ENCODE measurements at regions not wholly inside any gene's neighbourhood (a gene's known extent, or its start where the extent isn't known, plus 50 kb on each side); places are given as distances from the start of the nearest gene placed in this dataset.
"Not testable (repeated sequence)": the region's sequence is repeated elsewhere in the genome, so short reads cannot be mapped to it uniquely, and the experiment has no call there.

DNA sequence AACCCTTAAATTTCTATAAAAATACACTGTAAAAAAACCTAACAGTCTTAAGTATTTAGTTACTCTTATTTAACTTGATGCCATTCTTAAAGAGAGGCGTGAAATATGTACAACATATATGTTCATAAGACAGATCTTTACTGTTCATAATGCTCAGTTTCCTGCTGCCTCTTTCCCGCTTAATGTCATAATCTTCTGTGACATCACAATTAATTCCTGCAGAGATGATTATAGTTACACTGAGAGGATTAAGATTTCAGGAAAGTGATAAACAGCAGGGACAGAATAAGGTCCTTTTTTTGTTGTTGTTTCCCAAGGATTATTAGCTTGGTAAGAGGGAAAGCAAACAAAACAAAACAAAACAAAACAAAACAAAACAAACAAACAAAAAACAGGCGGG, 801.4 kb downstream of the FLRT2 start:
- TF ChIP-seq POLR2A (IDR thresholded peaks at IDR 0.05): no peak
- TF ChIP-seq, protein P1, sequence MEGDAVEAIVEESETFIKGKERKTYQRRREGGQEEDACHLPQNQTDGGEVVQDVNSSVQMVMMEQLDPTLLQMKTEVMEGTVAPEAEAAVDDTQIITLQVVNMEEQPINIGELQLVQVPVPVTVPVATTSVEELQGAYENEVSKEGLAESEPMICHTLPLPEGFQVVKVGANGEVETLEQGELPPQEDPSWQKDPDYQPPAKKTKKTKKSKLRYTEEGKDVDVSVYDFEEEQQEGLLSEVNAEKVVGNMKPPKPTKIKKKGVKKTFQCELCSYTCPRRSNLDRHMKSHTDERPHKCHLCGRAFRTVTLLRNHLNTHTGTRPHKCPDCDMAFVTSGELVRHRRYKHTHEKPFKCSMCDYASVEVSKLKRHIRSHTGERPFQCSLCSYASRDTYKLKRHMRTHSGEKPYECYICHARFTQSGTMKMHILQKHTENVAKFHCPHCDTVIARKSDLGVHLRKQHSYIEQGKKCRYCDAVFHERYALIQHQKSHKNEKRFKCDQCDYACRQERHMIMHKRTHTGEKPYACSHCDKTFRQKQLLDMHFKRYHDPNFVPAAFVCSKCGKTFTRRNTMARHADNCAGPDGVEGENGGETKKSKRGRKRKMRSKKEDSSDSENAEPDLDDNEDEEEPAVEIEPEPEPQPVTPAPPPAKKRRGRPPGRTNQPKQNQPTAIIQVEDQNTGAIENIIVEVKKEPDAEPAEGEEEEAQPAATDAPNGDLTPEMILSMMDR (IDR thresholded peaks at IDR 0.05): no peak
- Histone ChIP-seq H3K27me3 (no peaks in the 10 kb centered on the region), H3K36me3 (replicated peaks in 1 of 2; ENCODE audit: insufficient read depth in 1 of 2, low read depth in 2 of 2) (no peaks in the 10 kb centered on the region), H3K4me1 (no peaks in the 10 kb centered on the region), H3K27ac (no peak overlapping the region), H3K9me3 (no peaks in the 10 kb centered on the region), H3K4me3 (no peak overlapping the region)
- intact Hi-C loops (cut with DNase I): no loop called here
- ATAC-seq (no peak), DNase-seq (no peak)
- 59 to 67% methylated on average over 3 of the region's 3 CpGs for WGBS, 2 donors

DNA sequence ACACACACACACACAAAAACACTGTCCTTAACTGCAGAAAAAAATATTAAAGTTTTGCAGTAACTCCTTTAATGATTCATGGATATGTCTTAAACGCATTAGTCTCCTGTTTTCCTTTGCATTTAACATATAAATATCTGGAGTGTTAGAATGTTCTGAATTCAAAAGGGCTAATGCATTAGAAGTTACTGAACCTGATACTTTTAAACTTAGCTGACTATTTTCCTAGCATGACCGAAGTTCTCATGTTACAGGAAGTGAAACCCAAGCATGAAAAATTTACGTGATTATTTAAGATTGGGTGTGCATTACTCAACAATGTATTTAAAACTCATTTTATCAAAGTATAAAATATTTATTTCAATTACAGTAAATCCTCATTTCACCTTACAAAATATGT, 791.2 kb downstream of the FLRT2 start:
- 61 to 69% methylated on average over 3 of the region's 3 CpGs for WGBS, 2 donors
- Histone ChIP-seq H3K27me3 (no peaks in the 10 kb centered on the region), H3K9me3 (no peaks in the 10 kb centered on the region), H3K4me1 (no peaks in the 10 kb centered on the region), H3K36me3 (replicated peaks in 1 of 2; ENCODE audit: insufficient read depth in 1 of 2, low read depth in 2 of 2) (no peaks in the 10 kb centered on the region), H3K4me3 (no peak overlapping the region), H3K27ac (no peak overlapping the region)
- TF ChIP-seq, protein P1 (IDR thresholded peaks at IDR 0.05): no peak
- TF ChIP-seq POLR2A (IDR thresholded peaks at IDR 0.05): no peak
- no peak for ATAC-seq
- intact Hi-C loops (cut with DNase I): no loop called here
- no peak for DNase-seq

DNA sequence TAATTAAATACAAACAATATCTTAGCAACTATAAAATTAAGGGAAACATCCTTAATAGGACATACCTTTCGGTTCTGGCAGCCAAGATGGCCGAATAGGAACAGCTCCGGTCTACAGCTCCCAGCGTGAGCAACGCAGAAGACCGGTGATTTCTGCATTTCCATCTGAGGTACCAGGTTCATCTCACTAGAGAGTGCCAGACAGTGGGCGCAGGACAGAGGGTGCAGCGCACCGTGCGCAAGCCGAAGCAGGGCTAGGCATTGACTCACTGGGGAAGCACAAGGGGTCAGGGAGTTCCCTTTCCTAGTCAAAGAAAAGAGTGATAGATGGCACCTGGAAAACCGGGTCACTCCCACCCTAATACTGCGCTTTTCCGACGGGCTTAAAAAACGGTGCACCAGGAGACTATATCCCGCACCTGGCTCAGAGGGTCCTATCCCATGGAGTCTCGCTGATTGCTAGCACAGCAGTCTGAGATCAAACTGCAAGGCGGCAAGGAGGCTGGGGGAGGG, 782.3 kb downstream of the FLRT2 start:
- H3K27ac ChIP-seq; H3K4me1 ChIP-seq; ATAC-seq; H3K36me3 ChIP-seq (replicated peaks in 1 of 2; ENCODE audit: insufficient read depth in 1 of 2, low read depth in 2 of 2); DNase-seq; H3K9me3 ChIP-seq; H3K27me3 ChIP-seq; H3K4me3 ChIP-seq; intact Hi-C loops (cut with DNase I): not testable (repeated sequence)
- WGBS, 2 donors: 89 to 91% methylated on average over 19 of the region's 19 CpGs

DNA sequence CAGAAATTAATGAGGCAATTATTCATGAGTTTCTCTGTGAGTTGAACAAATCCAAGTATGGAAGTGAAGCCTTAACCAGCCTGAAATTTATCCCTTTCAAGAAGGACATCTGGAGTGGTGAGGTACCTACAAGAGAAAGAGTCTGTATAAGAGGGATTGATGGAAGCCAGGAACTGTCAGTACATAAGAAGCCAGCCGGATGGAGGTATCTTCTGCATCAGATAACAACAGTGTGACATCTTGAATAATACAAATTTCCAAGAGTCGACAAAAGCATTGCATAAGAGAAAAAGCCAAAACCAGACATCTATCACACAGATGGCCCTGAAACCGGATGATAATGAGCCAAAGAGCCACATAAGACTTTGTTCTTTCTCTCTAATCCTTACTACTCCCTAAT, 781.2 kb downstream of the FLRT2 start:
- intact Hi-C loops (cut with DNase I): no loop called here
- Histone ChIP-seq H3K27ac (no peak overlapping the region), H3K9me3 (no peaks in the 10 kb centered on the region), H3K36me3 (replicated peaks in 1 of 2; ENCODE audit: insufficient read depth in 1 of 2, low read depth in 2 of 2) (no peaks in the 10 kb centered on the region), H3K27me3 (no peaks in the 10 kb centered on the region), H3K4me3 (no peak overlapping the region), H3K4me1 (no peaks in the 10 kb centered on the region)
- WGBS, 2 donors: 80% methylated on average over 3 of the region's 3 CpGs
- DNase-seq (no peak), ATAC-seq (no peak)
- no peak for TF ChIP-seq POLR2A (IDR thresholded peaks at IDR 0.05)
- TF ChIP-seq, protein P1 (IDR thresholded peaks at IDR 0.05): no peak

DNA sequence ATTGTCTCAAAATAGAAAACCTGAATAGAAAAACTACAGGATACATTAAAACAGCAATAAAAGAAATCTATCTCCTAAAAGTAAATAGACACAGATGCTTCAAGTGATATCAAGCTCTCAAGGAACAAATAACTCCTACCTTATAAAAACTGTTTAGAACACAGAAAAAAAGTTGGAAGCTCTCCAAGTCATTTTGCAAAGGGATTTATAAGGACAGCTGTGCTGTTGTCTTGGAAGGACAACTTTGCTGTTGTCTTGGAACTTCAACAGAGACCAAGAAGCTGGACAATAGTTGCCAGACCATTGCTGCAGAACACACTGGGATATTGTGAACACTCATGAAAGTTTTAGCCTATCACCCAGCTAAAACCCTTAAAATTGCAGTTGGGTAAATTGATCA, 780.7 kb downstream of the FLRT2 start:
- no peaks in the 10 kb centered on the region for H3K36me3 ChIP-seq (replicated peaks in 1 of 2; ENCODE audit: insufficient read depth in 1 of 2, low read depth in 2 of 2)
- H3K27ac ChIP-seq: no peak overlapping the region
- H3K4me3 ChIP-seq: no peak overlapping the region
- no peak for DNase-seq
- no peak for ATAC-seq
- H3K9me3 ChIP-seq: no peaks in the 10 kb centered on the region
- H3K4me1 ChIP-seq: no peaks in the 10 kb centered on the region
- H3K27me3 ChIP-seq: no peaks in the 10 kb centered on the region
- intact Hi-C loops (cut with DNase I): no loop called here
- TF ChIP-seq, protein P1 (IDR thresholded peaks at IDR 0.05): no peak
- TF ChIP-seq POLR2A (IDR thresholded peaks at IDR 0.05): no peak

All from body of pancreas (tissue), 4 donors.